SK-N-SH (cell line): ENCODE measurements at regions not wholly inside any gene's neighbourhood (a gene's known extent, or its start where the extent isn't known, plus 50 kb on each side); places are given as distances from the start of the nearest gene placed in this dataset.

ENCODE experiments used
- CTCF ChIA-PET: fragments of 300-600, 350-600 bp; formaldehyde crosslinking; extraction: SDS; loops from one replicate; lab custom pipeline; 2021; lab: Yijun Ruan, JAX
- POLR2A ChIA-PET: fragments of 350-600 bp; sonication (Branson Sonifier 250); formaldehyde crosslinking; extraction: SDS; loops from one replicate; lab custom pipeline; 2020; ENCODE audit warnings: antibody characterized with exemption, inconsistent platforms; lab: Yijun Ruan, JAX
- DNase-seq: peaks from one replicate; pipeline ENCODE4 v3.0.0; 2012
- H2AFZ ChIP-seq: fragments of 200-600 bp; sonication (generic); 2 replicates; pipeline ENCODE4 v1.8.1; 2016; ENCODE audit warnings: antibody characterized with exemption, mild to moderate bottlenecking, low read depth
- H3F3A ChIP-seq: fragments of 200-600 bp; sonication (generic); replicated peaks from 2 replicates; pipeline ENCODE3; 2016; ENCODE audit warnings: antibody characterized with exemption, mild to moderate bottlenecking; ENCODE audit not compliant: insufficient read depth
- H3K27ac ChIP-seq, 2 experiments: fragments of 200-500 bp in 1 of 2; fragments of 200-600 bp in 1 of 2; sonication (Bioruptor generic) in 1 of 2; sonication (generic), shearing (Covaris generic) in 1 of 2; 2 replicates each; pipeline versions ENCODE4 v1.5.1 to v1.6.1; 2014 to 2016; ENCODE audit warnings: low read depth in 2 of 2, inconsistent platforms in 1 of 2, low read length in 1 of 2, mild to moderate bottlenecking in 1 of 2, mixed read lengths in 1 of 2
- H3K27me3 ChIP-seq: fragments of 200-600 bp; sonication (generic), shearing (Covaris generic); 2 replicates; pipeline ENCODE4 v1.6.1; 2016; ENCODE audit warnings: mixed run types; ENCODE audit not compliant: insufficient read depth
- H3K36me3 ChIP-seq, 2 experiments: fragments of 200-500 bp in 1 of 2; fragments of 200-600 bp in 1 of 2; sonication (Bioruptor generic) in 1 of 2; sonication (generic) in 1 of 2; replicated peaks in 1 of 2; 2 replicates each; pipeline versions ENCODE3 to v1.5.1; 2014 to 2016; ENCODE audit warnings: low read length in 1 of 2, mild to moderate bottlenecking in 1 of 2; ENCODE audit not compliant: insufficient read depth in 2 of 2, control insufficient read depth in 1 of 2
- H3K4me1 ChIP-seq, 2 experiments: fragments of 200-500 bp in 1 of 2; fragments of 200-600 bp in 1 of 2; sonication (Bioruptor generic) in 1 of 2; sonication (generic), shearing (Covaris generic) in 1 of 2; 2 replicates each; pipeline versions ENCODE4 v1.5.1 to v1.6.1; 2014 to 2016; ENCODE audit warnings: low read depth in 1 of 2, low read length in 1 of 2, mixed run types in 1 of 2; ENCODE audit not compliant: insufficient read depth in 2 of 2, control insufficient read depth in 1 of 2
- H3K4me2 ChIP-seq: fragments of 200-600 bp; sonication (generic), shearing (Covaris generic); 2 replicates; pipeline ENCODE4 v1.6.1; 2017; ENCODE audit warnings: mixed run types
- H3K4me3 ChIP-seq, 2 experiments: fragments of 200-500 bp in 1 of 2; fragments of 200-600 bp in 1 of 2; sonication (Bioruptor generic) in 1 of 2; sonication (generic), shearing (Covaris generic) in 1 of 2; 2 replicates each; pipeline versions ENCODE4 v1.5.1 to v1.8.1; 2014 to 2016; ENCODE audit warnings: low read depth in 2 of 2, inconsistent platforms in 1 of 2, low read length in 1 of 2, mild to moderate bottlenecking in 1 of 2, mixed read lengths in 1 of 2, moderate library complexity in 1 of 2
- H3K79me2 ChIP-seq: fragments of 200-600 bp; sonication (generic); 2 replicates; pipeline ENCODE4 v1.8.1; 2017; ENCODE audit warnings: mild to moderate bottlenecking; ENCODE audit not compliant: insufficient read depth
- H3K9ac ChIP-seq: fragments of 200-600 bp; sonication (generic); 2 replicates; pipeline ENCODE4 v1.6.1; 2017; ENCODE audit warnings: mixed run types
- H3K9me2 ChIP-seq: fragments of 200-600 bp; sonication (generic); 2 replicates; pipeline ENCODE4 v1.6.1; 2017; ENCODE audit warnings: mixed run types
- H3K9me3 ChIP-seq: fragments of 200-600 bp; sonication (generic); 2 replicates; pipeline ENCODE4 v1.6.1; 2017; ENCODE audit warnings: mixed run types, mild to moderate bottlenecking, moderate library complexity
- H4K20me1 ChIP-seq: fragments of 200-600 bp; sonication (generic); 2 replicates; pipeline ENCODE4 v1.6.1; 2017; ENCODE audit warnings: mild to moderate bottlenecking, mixed run types; ENCODE audit not compliant: insufficient read depth
- CHD2 ChIP-seq: fragments of 150-350 bp; IDR thresholded peaks from 2 replicates; pipeline ENCODE4 v1.6.1; 2018; ENCODE audit warnings: low read length; ENCODE audit not compliant: partially characterized antibody
- CTCF ChIP-seq: fragments of 200-600 bp; sonication (generic); IDR thresholded peaks from 2 replicates; pipeline ENCODE4 v1.6.1; 2017; ENCODE audit warnings: antibody characterized with exemption, mild to moderate bottlenecking, moderate library complexity
- ELF1 ChIP-seq: IDR thresholded peaks from 2 replicates; pipeline ENCODE4 v1.4.0; 2012
- EP300 ChIP-seq, 2 experiments: IDR thresholded peaks; 2 replicates each; pipeline versions ENCODE4 v1.4.0 to v1.6.1; 2012; ENCODE audit warnings: borderline replicate concordance in 1 of 2, low read depth in 1 of 2, low read length in 1 of 2
- FOSL2 ChIP-seq: IDR thresholded peaks from 2 replicates; pipeline ENCODE4 v1.4.0; 2012; ENCODE audit warnings: low read depth, mild to moderate bottlenecking, moderate library complexity, borderline replicate concordance
- GABPA ChIP-seq: IDR thresholded peaks from 2 replicates; pipeline ENCODE4 v1.4.0; 2012; ENCODE audit warnings: low read depth, mild to moderate bottlenecking
- GATA2 ChIP-seq: sonication (generic); formaldehyde crosslinking; IDR thresholded peaks from 2 replicates; pipeline ENCODE4 v1.5.0; 2020; ENCODE audit warnings: mild to moderate bottlenecking, missing genetic modification reagents
- IRF3 ChIP-seq: fragments of 150-350 bp; IDR thresholded peaks from 2 replicates; pipeline ENCODE4 v1.6.1; 2016; ENCODE audit warnings: mild to moderate bottlenecking, low read depth, low read length
- JUND ChIP-seq: IDR thresholded peaks from 2 replicates; pipeline ENCODE4 v1.4.0; 2012
- MAX ChIP-seq: IDR thresholded peaks from 2 replicates; pipeline ENCODE4 v1.4.0; 2012; ENCODE audit warnings: low read depth
- MXI1 ChIP-seq: IDR thresholded peaks from 2 replicates; pipeline ENCODE4 v1.6.1; 2012; ENCODE audit warnings: mild to moderate bottlenecking, low read depth, low read length, improper control_type of control experiment
- NFIC ChIP-seq: IDR thresholded peaks from 2 replicates; pipeline ENCODE4 v1.4.0; 2012; ENCODE audit warnings: borderline replicate concordance
- NRF1 ChIP-seq: IDR thresholded peaks from 2 replicates; pipeline ENCODE4 v1.6.1; 2012; ENCODE audit warnings: low read depth, mild to moderate bottlenecking, low read length
- PBX3 ChIP-seq: IDR thresholded peaks from 2 replicates; pipeline ENCODE4; 2012
- RAD21 ChIP-seq: IDR thresholded peaks from 2 replicates; pipeline ENCODE4 v1.6.1; 2012; ENCODE audit warnings: mild to moderate bottlenecking, low read length
- RCOR1 ChIP-seq: fragments of 150-350 bp; IDR thresholded peaks from 2 replicates; pipeline ENCODE4 v1.6.1; 2017; ENCODE audit warnings: antibody characterized with exemption, low read length
- REST ChIP-seq: IDR thresholded peaks from 2 replicates; pipeline ENCODE4 v1.6.1; 2012; ENCODE audit warnings: mild to moderate bottlenecking, low read depth, low read length, moderate library complexity
- RFX5 ChIP-seq: IDR thresholded peaks from 2 replicates; pipeline ENCODE4 v1.6.1; 2012; ENCODE audit warnings: mild to moderate bottlenecking, improper control_type of control experiment, low read length
- SIN3A ChIP-seq: IDR thresholded peaks from 2 replicates; pipeline ENCODE4 v1.6.1; 2012; ENCODE audit warnings: low read depth, mild to moderate bottlenecking, low read length, moderate library complexity, borderline replicate concordance
- SMC3 ChIP-seq: IDR thresholded peaks from 2 replicates; pipeline ENCODE4 v1.6.1; 2012; ENCODE audit warnings: low read depth, low read length, improper control_type of control experiment
- TAF1 ChIP-seq: IDR thresholded peaks from 2 replicates; pipeline ENCODE4 v1.6.1; 2012; ENCODE audit warnings: low read depth, mild to moderate bottlenecking, low read length, moderate library complexity, borderline replicate concordance
- TEAD4 ChIP-seq: IDR thresholded peaks from 2 replicates; pipeline ENCODE4 v1.4.0; 2012; ENCODE audit warnings: mild to moderate bottlenecking, borderline replicate concordance; ENCODE audit not compliant: insufficient read depth
- YY1 ChIP-seq: IDR thresholded peaks from 2 replicates; pipeline ENCODE4 v1.4.0; 2012; ENCODE audit warnings: low read depth, mild to moderate bottlenecking
- WGBS: methylation state at CpG from one replicate; pipeline ENCODE4 v1.1.6; 2017; ENCODE audit warnings: low lambda C conversion rate; 5-methylcytosine and 5-hydroxymethylcytosine counted together

- no peaks in the 10 kb centered on the region for H3K36me3 ChIP-seq
- no peaks in the 10 kb centered on the region for H3K9me2 ChIP-seq
- no peak overlapping the region for H3K4me2 ChIP-seq
- H3K27ac ChIP-seq = no peak overlapping the region
- H3K27me3 ChIP-seq = no peaks in the 10 kb centered on the region
- ChIA-PET CTCF (interaction anchor here (0.7 kb wide), 1 partner anchor 45 kb away, joined by 3 read pairs; no protein-coding TSS in a partner anchor), POLR2A (no interaction called here)
- no peaks in the 10 kb centered on the region for H3F3A ChIP-seq
- H3K79me2 ChIP-seq = no peaks in the 10 kb centered on the region
- no peak for DNase-seq
- H4K20me1 ChIP-seq = no peaks in the 10 kb centered on the region
- no peaks in the 10 kb centered on the region for H3K9me3 ChIP-seq
- H3K4me1 ChIP-seq = no peaks in the 10 kb centered on the region; a peak in 1 of 4 replicates
- no peak overlapping the region for H3K9ac ChIP-seq
- no peak for TF ChIP-seq YY1
- TF ChIP-seq SMC3 = no peak
- TF ChIP-seq RCOR1 = no peak
- TF ChIP-seq ELF1 = no peak
- no peak for TF ChIP-seq JUND
- TF ChIP-seq FOSL2 = no peak
- TF ChIP-seq TEAD4 = no peak
- no peak overlapping the region for H2AFZ ChIP-seq
- no peak overlapping the region for H3K4me3 ChIP-seq
Measured at GRCh38 chr2:48140586-48140985, 173.9 kb upstream of the FOXN2 start.

GRCh38 chr2:48144777-48145176 is 169.7 kb upstream of the FOXN2 start:
- Histone ChIP-seq H3F3A (no peaks in the 10 kb centered on the region), H3K36me3 (no peaks in the 10 kb centered on the region), H3K27ac (no peak overlapping the region), H3K9me3 (no peaks in the 10 kb centered on the region), H3K4me2 (no peak overlapping the region), H3K4me1 (peaks cover 0 to 3% of the 10 kb centered on the region in 2 experiments; a peak in 1 of 4 replicates), H3K4me3 (no peak overlapping the region), H3K9ac (no peak overlapping the region), H3K9me2 (no peaks in the 10 kb centered on the region), H3K27me3 (no peaks in the 10 kb centered on the region), H4K20me1 (no peaks in the 10 kb centered on the region), H2AFZ (no peak overlapping the region), H3K79me2 (no peaks in the 10 kb centered on the region)
- WGBS = 73% methylated on average over 2 of the region's 2 CpGs
- no peak for DNase-seq
- POLR2A ChIA-PET = interaction anchor here (0.6 kb wide), 1 partner anchor 56 kb away, joined by 3 read pairs; no protein-coding TSS in a partner anchor
- TF ChIP-seq SIN3A (no peak), CTCF (no peak), MXI1 (no peak), TAF1 (no peak), JUND (no peak), RCOR1 (no peak), GABPA (no peak), NRF1 (no peak), EP300 (IDR thresholded peaks at IDR 0.05; ENCODE audit: borderline replicate concordance in 1 of 2, low read depth in 1 of 2, low read length in 1 of 2) (no peak), CHD2 (no peak), RFX5 (no peak), MAX (no peak), REST (no peak), NFIC (no peak), PBX3 (no peak), GATA2 (CRISPR knock-in tag) (no peak), RAD21 (no peak), IRF3 (no peak)
- CTCF ChIA-PET = no interaction called here
